ENCODE measurements at regions not wholly inside any gene's neighbourhood (a gene's known extent, or its start where the extent isn't known, plus 50 kb on each side); places are given as distances from the start of the nearest gene placed in this dataset.

GRCh38 chr12:111171345-111171744, 197.6 kb downstream of the PHETA1 start:
- Mint-ChIP-seq H3K4me3 (ENCODE audit: low read depth) (no peak overlapping the region), H3K4me1 (ENCODE audit: low read depth) (peaks cover 12% of the 10 kb centered on the region), H3K27ac (no peak overlapping the region), H3K9me3 (ENCODE audit: low read depth) (no peaks in the 10 kb centered on the region), H3K27me3 (no peaks in the 10 kb centered on the region), H3K36me3 (ENCODE audit: insufficient read depth) (peaks cover 2% of the 10 kb centered on the region)
- TF ChIP-seq, protein P1, sequence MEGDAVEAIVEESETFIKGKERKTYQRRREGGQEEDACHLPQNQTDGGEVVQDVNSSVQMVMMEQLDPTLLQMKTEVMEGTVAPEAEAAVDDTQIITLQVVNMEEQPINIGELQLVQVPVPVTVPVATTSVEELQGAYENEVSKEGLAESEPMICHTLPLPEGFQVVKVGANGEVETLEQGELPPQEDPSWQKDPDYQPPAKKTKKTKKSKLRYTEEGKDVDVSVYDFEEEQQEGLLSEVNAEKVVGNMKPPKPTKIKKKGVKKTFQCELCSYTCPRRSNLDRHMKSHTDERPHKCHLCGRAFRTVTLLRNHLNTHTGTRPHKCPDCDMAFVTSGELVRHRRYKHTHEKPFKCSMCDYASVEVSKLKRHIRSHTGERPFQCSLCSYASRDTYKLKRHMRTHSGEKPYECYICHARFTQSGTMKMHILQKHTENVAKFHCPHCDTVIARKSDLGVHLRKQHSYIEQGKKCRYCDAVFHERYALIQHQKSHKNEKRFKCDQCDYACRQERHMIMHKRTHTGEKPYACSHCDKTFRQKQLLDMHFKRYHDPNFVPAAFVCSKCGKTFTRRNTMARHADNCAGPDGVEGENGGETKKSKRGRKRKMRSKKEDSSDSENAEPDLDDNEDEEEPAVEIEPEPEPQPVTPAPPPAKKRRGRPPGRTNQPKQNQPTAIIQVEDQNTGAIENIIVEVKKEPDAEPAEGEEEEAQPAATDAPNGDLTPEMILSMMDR (IDR thresholded peaks at IDR 0.05; ENCODE audit: unreplicated experiment): no peak
- no peak for DNase-seq (ENCODE audit: low spot score, unreplicated experiment)

DNA sequence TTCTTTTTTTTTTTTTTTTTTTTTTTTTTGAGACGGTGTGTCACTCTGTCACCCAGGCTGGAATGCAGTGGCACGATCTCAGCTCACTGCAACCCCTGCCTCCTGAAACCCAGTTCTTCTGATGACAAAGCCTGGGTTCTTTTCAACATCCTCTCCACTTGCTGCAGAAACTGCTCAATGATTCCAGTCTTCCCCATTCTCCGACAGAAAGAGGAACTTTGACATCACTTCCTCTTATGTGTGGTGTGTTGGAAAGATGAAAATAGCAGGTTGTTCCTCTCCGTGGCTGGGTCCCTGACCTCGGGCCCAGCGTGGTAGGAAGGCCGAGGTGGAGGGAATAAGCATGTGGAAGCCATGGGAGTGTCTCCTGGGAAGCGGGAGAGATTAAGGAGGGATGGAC, 198.4 kb downstream of the PHETA1 start:
- Mint-ChIP-seq H3K27me3 (no peaks in the 10 kb centered on the region), H3K9me3 (ENCODE audit: low read depth) (no peaks in the 10 kb centered on the region), H3K4me3 (ENCODE audit: low read depth) (no peak overlapping the region), H3K27ac (no peak overlapping the region), H3K4me1 (ENCODE audit: low read depth) (peaks cover 9% of the 10 kb centered on the region), H3K36me3 (ENCODE audit: insufficient read depth) (peaks cover 2% of the 10 kb centered on the region)
- no peak for DNase-seq (ENCODE audit: low spot score, unreplicated experiment)
- TF ChIP-seq, protein P1 (IDR thresholded peaks at IDR 0.05; ENCODE audit: unreplicated experiment): no peak

GRCh38 chr12:111169456-111169855, 199.4 kb downstream of the PHETA1 start:
- H3K36me3 Mint-ChIP-seq (ENCODE audit: insufficient read depth): peaks cover 2% of the 10 kb centered on the region
- TF ChIP-seq, protein P1 (IDR thresholded peaks at IDR 0.05; ENCODE audit: unreplicated experiment): no peak
- no peak overlapping the region for H3K4me3 Mint-ChIP-seq (ENCODE audit: low read depth)
- no peak overlapping the region for H3K27ac Mint-ChIP-seq
- H3K4me1 Mint-ChIP-seq (ENCODE audit: low read depth): peaks cover 7% of the 10 kb centered on the region
- no peaks in the 10 kb centered on the region for H3K9me3 Mint-ChIP-seq (ENCODE audit: low read depth)
- DNase-seq (ENCODE audit: low spot score, unreplicated experiment): no peak
- H3K27me3 Mint-ChIP-seq: no peaks in the 10 kb centered on the region

GRCh38 chr12:111169032-111169431, 199.9 kb downstream of the PHETA1 start:
- Mint-ChIP-seq H3K27me3 (no peaks in the 10 kb centered on the region), H3K27ac (no peak overlapping the region)

DNA sequence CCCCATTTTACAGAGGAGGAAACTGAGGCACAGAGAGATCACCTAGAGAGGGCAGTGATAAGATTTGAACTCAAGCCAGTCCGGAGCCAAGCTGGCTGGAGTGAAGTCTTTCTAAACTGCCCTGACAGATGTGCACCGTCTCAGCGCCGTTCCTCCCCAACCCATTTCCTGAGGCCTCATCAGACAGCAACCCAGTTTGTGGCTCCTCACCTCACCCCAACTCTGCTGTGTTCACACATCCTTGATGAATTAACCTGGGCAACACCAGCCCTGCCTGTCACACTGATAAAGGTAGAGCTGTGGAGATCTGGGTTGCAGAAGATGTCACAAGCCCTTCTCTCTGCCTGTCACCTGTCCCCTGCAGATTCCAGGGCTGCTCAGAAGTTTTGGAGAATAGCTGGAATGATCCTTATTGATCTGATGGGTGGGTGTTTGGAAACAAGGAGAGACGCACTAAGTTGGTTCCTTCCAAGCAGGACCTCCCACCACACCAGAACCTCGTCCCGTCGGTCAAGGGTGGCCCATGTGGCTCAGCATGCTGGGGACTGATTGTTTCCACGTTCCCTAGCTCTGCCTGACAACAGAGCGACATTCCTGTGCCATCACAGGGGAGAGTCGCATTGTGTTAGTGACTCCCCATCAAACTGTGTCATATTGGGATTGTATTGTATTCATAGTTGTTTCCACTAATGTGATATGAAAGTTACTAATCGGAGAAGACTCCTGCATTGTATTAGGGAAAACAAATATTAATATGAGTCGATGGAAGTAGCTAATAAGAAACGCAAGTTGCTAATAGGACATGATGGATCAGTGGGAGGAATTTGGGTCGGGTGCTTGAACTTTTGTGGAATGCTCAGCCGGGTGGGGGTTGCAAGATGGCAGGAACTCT, 200.6 kb downstream of the PHETA1 start:
- Mint-ChIP-seq H3K27ac (no peak overlapping the region), H3K27me3 (no peaks in the 10 kb centered on the region)

More at GRCh38 chr12:111169032-111169431, 199.9 kb downstream of the PHETA1 start:
- TF ChIP-seq, protein P1 (IDR thresholded peaks at IDR 0.05; ENCODE audit: unreplicated experiment): no peak
- peaks cover 2% of the 10 kb centered on the region for H3K36me3 Mint-ChIP-seq (ENCODE audit: insufficient read depth)
- no peak for DNase-seq (ENCODE audit: low spot score, unreplicated experiment)
- no peak overlapping the region for H3K4me3 Mint-ChIP-seq (ENCODE audit: low read depth)
- no peaks in the 10 kb centered on the region for H3K9me3 Mint-ChIP-seq (ENCODE audit: low read depth)
- H3K4me1 Mint-ChIP-seq (ENCODE audit: low read depth): peaks cover 7% of the 10 kb centered on the region

More for the DNA sequence above, 200.6 kb downstream of the PHETA1 start:
- H3K9me3 Mint-ChIP-seq (ENCODE audit: low read depth): no peaks in the 10 kb centered on the region
- DNase-seq (ENCODE audit: low spot score, unreplicated experiment): no peak
- H3K4me3 Mint-ChIP-seq (ENCODE audit: low read depth): no peak overlapping the region
- no peaks in the 10 kb centered on the region for H3K36me3 Mint-ChIP-seq (ENCODE audit: insufficient read depth)
- TF ChIP-seq, protein P1 (IDR thresholded peaks at IDR 0.05; ENCODE audit: unreplicated experiment): no peak
- H3K4me1 Mint-ChIP-seq (ENCODE audit: low read depth): peaks cover 7% of the 10 kb centered on the region

All from progenitor cell of endocrine pancreas (in vitro differentiated cells).